GM19239 (cell line): ENCODE measurements at regions not wholly inside any gene's neighbourhood (a gene's known extent, or its start where the extent isn't known, plus 50 kb on each side); places are given as distances from the start of the nearest gene placed in this dataset.

ENCODE experiments used
- DNase-seq: peaks from one replicate; pipeline ENCODE4 v3.0.0; 2011; ENCODE audit warnings: low spot score; ENCODE audit not compliant: insufficient read length
- FAIRE-seq: peaks from 2 replicates; lab custom pipeline; 2011; peaks lifted over from hg19 to GRCh38; lab: Jason Lieb, UNC

DNA sequence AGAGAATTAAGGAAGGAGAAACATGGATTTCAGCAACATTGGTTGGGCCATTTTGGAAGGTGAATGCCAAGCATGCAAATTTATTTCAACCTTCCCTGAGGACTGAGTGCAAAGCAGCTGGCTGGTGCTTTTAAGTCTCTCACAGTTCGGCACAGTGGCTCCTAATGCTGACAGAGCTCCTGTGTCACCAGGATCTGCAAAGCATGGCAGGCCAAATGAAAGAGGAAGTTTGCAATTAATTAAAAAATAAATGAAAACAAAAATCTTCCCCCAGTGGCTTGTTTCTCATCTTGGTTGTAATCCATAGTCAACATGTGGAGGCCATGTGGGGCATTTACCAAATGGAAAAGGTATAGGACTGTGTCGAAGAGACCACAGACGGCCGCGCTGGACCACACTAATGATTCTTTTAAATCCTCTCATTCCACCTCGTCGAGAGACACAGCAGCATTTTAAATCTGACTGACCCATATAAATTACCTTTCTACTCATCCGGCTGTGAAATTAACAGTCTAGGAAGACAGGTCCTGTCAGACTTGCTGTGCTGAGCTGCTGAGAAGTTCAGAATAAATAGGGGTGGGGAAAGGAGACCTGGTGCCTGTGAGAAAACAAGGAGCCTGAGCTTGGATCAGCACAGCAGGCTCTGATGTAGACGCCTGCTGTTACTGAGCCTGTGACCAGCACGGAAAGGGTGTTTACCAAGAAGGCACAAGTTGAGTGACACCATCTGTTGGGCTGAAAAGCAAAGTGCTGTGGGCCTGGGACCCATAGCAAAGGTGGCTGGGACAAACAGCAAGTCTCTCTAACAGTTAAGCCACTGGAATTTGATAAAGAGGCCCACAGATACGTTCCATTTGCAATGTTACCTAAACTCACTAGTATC is 136.0 kb upstream of the COL1A2 start:
- DNase-seq, result no peak

GRCh38 chr7:94261067-94261466 is 133.6 kb upstream of the COL1A2 start:
- FAIRE-seq, result no peak
- no peak for DNase-seq

More for the DNA sequence above, 136.0 kb upstream of the COL1A2 start:
- no peak for FAIRE-seq

DNA sequence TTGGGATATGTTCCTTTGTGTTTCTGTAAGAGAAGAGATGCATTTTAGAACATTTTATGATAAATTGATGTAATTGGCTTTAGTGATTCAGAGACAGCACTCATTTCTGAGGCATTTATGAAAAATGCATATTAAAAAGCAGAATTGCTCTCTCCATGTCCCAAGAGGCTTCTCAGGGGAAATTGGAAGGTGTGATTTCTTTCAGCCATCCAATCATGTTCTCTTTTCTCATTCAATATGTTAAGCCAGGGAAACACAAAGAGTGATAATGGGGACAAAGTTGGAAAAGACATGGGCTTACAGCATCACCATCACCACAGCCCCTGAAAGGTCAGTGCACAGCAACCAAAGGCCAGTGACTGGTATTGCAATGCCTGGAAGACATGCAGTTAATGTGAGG is 129.9 kb upstream of the COL1A2 start:
- DNase-seq, result no peak
- FAIRE-seq, result no peak

DNA sequence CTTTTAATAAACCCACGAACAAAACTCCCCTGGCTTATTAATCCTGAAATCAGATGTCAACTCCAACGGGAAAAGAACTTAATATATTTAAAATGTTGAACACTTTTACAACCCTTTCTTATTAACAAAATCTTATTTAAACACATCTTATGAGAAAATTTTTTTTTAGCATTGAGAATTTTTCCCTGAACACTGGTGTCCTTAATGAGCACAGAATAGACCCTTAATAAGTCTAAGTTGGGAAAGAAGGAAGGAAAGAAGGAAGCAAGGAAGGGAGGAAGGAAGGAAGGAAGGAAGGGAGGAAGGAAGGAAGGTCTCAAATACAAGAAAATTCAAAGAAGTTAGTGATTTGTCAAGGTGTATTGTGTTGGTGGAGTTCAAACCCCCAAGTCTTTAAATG is 129.2 kb upstream of the COL1A2 start:
- no peak for DNase-seq
- no peak for FAIRE-seq

DNA sequence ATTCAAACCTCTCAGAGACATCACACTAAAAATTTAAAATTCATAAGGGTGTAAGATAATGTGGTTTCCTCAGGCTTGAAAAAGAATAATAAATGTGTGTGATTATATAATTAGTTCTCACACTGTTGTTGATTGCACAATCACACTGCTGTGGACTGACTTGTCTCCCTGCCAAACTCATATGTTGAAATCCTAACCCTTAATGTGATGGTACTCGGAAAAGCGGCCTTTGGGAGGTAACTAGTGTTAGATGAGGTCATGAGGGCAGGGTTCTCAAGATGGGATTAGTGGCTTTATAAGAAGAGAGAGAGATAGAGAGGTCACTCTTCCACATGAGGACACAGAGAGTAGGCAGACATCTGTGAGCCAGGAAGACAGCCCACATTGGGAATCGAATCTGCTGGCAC is 128.5 kb upstream of the COL1A2 start:
- FAIRE-seq, result no peak
- DNase-seq, result no peak

DNA sequence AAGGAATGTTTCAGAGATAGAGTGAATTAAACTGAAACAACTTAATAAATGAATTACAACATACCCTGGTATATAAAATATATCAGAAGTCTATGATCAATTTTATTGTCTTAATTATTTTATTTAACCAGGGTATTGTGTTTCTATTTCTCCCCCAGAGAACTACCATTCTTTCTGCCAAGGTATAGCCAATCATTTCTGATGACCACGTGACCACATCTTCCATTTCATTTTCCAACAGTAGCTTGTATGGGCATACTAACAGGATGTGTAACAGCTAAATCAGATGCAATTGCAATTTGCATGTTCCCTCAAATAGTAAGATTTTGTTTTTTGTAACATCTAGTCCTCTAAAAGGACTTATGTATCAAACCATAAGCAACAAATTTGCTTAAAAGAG is 123.9 kb upstream of the COL1A2 start:
- FAIRE-seq, result no peak

GRCh38 chr7:94272821-94273583 is 121.7 kb upstream of the COL1A2 start:
- FAIRE-seq (no peak), DNase-seq (no peak)

More for the DNA sequence above, 123.9 kb upstream of the COL1A2 start:
- no peak for DNase-seq

DNA sequence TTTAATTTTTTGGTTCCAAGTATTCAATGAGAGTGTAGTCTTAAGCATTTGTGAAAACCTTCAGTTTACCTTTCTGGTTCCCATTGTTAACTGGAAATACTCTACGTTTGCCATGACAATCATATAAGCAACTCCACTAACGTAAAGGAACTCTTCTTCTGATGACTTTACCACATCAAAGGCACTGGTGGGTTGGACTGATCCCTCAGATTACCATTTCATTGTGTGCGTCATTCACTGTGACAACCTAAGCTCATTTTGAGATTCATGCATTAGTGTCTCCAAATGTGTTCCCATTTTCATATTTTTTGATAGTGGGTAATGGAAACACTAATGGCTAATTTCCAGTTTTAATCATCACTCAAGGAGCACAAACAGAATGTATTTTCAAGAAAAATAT is 119.9 kb upstream of the COL1A2 start:
- DNase-seq (no peak), FAIRE-seq (no peak)

- DNase-seq, result no peak
These were observed 118.7 kb upstream of the COL1A2 start for GRCh38 chr7:94276027-94276426.

GRCh38 chr7:94276795-94277194 is 117.9 kb upstream of the COL1A2 start:
- FAIRE-seq (peak; percentile 42), DNase-seq (no peak)

More at GRCh38 chr7:94276027-94276426, 118.7 kb upstream of the COL1A2 start:
- no peak for FAIRE-seq

GRCh38 chr7:94277236-94277635 is 117.5 kb upstream of the COL1A2 start:
- DNase-seq (no peak), FAIRE-seq (no peak)

DNA sequence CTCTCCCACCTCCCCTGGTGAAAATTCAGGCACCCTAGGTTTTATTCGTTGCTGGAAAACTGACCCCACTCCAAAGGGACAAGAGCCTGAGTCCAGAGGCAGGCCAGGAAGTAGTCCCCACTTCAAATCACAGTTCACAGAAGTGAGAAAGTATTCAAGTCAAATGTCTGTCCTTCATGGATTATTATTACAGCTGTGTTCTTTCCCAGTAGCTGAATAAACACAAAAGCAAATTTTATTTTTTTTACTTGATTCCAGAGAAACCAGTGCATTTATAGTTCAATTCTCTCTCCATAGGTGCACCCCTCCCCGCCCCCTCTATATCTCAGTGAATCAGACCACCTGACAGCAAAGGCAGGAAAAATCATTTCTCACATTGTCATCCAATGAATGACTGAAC is 113.8 kb upstream of the COL1A2 start:
- FAIRE-seq (no peak), DNase-seq (no peak)

GRCh38 chr7:94284104-94284503 is 110.6 kb upstream of the COL1A2 start:
- FAIRE-seq, result no peak
- no peak for DNase-seq

- FAIRE-seq (no peak), DNase-seq (no peak)
These were observed 108.6 kb upstream of the COL1A2 start for GRCh38 chr7:94286111-94286510.

- DNase-seq (no peak), FAIRE-seq (no peak)
These were observed 106.6 kb upstream of the COL1A2 start for GRCh38 chr7:94288096-94288495.

DNA sequence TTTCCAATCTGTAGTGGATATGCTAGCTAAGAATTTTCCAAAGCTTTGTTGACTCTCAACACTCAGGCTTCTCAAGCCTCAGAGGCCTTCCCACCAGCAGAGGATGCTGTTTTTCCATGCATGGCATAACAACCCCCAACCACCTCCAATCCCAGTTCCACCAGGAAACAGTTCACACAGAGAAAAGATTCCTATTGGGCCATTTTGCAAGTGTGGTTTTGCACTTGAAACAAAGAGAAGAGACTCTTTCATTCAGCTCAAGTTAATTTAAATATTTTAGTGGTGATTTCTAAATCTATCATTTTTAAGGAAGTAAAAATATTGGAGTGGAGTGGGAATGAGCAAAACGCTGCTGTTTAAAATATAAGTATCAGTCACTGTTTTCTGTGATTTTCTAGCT is 105.6 kb upstream of the COL1A2 start:
- FAIRE-seq (no peak), DNase-seq (no peak)

DNA sequence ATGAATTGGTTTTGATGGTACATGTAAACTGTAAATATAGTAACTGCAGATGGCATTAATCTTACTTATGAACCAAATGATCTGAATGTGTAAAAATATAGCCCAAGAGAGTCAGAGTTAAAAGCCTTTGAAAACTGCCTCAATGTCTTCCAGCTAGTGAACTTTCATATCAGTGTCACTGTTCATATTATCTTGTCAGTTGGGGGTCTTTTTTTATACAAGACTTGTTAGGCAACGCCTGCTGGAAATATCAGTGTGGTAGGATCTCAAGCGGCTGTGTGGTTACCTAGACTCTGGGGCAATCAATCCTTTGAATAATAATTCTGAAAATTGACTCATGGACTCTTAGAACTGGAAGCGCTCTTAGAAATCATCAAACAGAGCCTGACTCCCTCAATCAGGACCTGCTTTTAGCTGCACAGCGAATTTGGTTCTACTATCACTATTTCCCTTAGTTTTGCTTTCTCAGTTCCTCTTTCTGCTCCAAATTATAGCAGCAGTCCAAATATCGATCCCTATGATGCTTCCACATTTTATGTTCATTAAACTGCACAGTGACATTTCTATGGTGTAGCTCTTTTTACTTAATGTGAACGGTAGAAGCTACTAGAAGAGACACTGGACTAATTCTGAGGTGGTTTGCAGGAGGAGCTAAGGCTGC is 100.1 kb upstream of the COL1A2 start:
- FAIRE-seq, result no peak

DNA sequence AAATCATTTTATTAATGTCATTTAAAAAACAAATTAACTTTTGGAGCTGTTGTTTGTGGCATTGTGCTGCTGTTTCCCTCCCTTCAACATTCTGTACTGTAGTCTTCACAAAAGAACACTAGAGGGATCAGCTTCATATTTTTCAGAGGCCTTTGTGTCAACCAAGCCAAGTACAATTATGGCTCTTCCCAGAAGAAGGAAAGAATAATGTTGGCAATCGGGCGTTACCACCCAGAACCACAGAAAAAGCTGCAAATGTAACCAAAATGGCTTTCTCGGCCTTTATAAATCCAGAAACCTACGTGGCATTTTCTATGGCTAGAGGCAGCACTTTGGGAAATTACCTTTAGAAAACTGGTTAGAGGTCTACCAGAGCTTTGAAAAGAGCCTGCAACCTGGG is 98.8 kb upstream of the COL1A2 start:
- FAIRE-seq (no peak), DNase-seq (no peak)

More for the DNA sequence above, 100.1 kb upstream of the COL1A2 start:
- no peak for DNase-seq

- no peak for FAIRE-seq
These were observed 97.8 kb upstream of the COL1A2 start for GRCh38 chr7:94296881-94297280.

DNA sequence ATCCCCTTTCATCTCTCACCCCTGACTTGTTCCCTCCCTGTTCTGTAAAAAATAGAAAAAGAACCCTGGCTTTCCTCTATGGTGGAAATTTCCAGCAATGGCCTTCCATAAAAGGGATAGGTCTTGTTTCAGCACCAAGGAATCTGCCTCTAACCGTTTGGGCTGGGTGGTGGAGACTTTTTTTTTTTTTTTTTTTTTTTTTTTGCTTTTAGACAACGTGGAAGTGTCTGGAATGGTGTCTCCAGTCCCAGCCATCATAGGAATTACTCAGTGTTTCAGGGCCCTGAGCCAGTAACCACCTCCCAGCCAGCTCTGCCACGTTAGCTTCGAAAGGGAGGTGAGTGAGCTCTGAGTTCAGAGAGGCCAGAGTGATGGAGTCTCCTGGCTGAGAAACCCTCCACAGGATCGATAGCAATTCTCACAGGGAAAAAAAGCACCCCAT is 97.3 kb upstream of the COL1A2 start:
- DNase-seq, result no peak
- FAIRE-seq, result no peak

More at GRCh38 chr7:94296881-94297280, 97.8 kb upstream of the COL1A2 start:
- DNase-seq, result no peak

GRCh38 chr7:94298943-94299342 is 95.8 kb upstream of the COL1A2 start:
- FAIRE-seq, result no peak
- DNase-seq, result no peak
